ENCODE measurements at regions not wholly inside any gene's neighbourhood (a gene's known extent, or its start where the extent isn't known, plus 50 kb on each side); places are given as distances from the start of the nearest gene placed in this dataset.
"Not testable (repeated sequence)": the region's sequence is repeated elsewhere in the genome, so short reads cannot be mapped to it uniquely, and the experiment has no call there.

DNA sequence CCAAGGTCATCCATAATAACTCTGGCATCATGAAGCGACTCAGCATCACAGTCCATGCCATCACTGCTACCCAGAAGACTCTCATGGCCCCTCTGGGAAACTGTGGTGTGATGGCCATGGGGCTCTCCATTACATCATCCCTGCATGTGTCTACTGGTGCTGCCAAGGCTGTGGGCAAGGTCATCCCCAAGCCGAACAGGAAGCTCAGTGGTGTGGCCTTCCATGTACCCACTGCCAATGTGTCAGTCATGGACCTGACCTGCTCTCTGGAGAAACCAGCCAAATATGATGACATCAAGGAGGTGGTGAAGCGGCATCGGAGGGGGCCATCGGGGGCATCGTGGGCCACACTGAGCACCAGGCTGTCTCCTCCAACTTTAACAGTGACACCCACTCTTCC is 65.1 kb upstream of the ARHGAP29 start:
- DNase-seq: no peak

DNA sequence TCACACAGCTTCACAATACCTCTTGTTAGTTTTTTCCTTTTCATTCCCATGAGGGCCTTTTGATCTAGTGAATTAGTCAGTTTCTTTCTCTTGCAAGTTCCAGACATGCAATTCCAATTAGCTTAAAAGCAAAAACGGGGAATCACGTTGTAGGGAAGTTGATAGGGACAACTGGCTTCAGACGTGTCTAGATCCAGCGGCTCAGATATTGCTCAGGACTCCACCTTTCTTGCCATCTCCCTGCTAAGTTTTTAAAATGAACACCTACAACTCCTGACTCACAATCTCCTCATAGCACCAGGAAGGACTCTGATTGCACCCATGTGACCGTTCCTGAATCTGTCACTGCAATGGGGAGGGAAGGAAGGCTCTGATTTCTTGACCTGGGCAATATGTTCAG is 63.8 kb upstream of the ARHGAP29 start:
- DNase-seq: no peak

DNA sequence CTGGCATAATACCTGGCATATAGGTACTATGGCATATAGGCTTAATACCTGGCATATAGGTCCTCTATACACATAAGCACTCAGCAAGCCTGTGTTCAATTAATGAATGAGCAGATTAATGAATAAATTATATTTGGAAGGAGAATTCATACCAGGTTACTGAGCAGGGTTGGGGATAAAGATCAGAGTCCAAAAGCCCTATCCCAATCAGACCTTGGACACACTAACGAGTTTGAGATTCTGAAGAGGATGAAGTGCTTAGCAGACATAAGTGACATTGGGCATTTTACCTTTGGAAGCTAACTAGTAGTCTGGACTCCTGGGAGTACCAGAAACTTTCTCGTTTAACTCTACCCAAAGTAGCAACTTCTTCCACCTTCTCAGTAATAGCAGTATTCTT is 63.3 kb upstream of the ARHGAP29 start:
- DNase-seq: no peak

DNA sequence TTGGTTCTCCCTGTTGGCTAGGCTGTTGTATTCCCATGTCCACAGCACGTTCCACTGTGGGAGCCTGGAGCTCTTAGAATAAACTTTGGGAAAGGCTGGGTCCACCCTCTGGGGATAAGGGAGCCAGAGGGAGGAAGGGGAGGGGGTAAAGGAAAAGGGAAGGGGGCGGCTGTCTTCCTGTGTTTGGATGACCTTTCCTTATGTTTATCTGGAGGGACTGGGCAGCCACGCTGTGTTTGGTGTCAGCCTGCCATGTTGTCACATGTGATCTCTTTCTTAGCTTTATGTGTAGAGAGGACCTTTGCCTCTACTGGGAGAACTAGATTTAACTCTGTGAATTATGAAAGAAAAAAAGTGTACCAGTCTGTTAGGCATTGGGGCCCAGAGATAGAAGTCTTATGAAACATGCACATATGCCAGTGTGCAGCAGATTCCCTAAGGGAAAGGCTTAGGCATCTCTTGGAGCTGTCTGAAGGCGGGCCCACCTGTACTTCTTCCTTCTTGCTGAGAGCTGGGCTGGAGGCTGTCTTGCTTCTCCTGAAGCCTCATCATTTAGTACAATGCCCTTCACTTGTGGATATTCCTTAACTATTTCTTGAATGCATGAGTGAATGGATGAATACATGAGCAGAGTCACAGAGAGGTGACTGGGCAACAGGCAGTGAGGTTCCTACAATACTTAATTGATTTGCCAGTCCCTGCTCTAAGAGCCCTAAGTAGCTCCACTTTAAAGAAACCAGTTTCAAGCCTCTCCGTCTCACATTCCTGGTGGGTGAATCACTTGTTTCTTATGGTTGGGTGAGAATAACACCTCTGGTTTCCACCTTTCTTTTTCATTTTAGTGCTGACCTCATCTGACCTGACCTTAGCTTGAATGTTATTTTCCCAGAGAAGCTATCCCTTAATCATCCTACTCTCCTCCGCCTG is 62.5 kb upstream of the ARHGAP29 start:
- no peak for DNase-seq

DNA sequence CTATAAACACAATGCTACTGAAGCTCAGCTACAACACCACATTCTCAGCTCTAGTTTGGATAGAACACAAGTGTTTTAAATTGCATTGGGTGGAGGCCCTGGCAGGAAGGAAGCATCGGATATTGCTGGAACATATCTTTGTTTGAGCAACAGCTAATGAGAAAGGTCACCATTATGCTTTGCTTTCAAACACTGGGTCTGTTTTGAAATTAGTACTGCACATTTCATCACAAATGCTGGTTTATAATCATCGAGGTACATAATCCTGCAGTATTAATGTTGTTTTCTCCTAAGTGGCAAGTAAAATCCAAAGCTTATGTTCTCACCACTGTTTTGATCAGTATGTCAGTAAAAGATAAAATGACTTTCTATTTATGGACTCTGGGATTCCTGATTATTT is 61.5 kb upstream of the ARHGAP29 start:
- no peak for DNase-seq

DNA sequence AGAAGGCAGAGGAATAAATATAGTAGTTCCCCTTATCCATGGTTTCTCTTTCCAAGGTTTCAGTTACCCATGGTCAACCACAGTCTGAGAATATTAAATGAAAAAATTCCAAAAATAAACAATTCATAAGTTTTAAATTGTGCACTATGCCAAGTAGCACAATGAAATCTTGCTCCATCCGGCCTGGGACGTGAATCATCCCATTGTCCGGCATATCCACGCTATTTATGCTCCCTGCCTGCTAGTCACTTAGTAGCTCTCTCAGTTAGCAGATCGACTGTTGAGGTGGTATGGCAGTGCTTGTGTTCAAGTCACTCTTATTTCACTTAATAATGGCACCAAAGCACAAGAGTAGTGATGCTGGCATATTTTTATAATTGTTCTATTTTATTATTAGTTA is 58.6 kb upstream of the ARHGAP29 start:
- DNase-seq: no peak

DNA sequence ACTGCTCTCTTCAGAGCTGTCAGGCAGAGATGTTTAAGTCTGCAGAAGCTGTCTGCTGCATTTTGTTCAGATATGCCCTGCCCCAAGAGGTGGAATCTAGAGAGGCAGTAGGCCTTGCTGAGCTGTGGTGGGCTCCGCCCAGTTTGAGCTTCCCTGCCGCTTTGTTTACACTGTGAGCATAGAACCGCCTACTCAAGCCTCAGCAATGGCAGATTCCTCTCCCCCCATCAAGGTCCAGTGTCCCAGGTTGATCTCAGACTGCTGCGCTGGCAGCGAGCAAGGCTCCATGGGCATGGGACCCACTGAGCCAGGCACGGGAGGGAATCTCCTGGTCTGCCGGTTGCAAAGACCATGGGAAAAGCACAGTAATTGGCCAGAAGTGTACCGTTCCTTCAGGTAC is 55.6 kb upstream of the ARHGAP29 start:
- not testable (repeated sequence) for DNase-seq

DNA sequence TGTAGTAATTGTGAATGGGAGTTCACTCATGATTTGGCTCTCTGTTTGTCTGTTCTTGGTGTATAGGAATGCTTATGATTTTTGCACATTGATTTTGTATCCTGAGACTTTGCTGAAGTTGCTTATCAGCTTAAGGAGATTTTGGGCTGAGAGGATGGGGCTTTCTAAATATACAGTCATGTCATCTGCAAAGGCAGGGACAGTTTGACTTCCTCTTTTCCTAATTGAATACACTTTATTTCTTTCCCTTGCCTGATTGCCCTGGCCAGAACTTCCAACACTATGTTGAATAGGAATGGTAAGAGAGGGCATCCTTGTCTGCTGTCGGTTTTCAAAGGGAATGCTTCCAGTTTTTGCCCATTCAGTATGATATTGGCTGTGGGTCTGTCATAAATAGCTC is 51.9 kb upstream of the ARHGAP29 start:
- DNase-seq: not testable (repeated sequence)
